ENCODE measurements at regions not wholly inside any gene's neighbourhood (a gene's known extent, or its start where the extent isn't known, plus 50 kb on each side); places are given as distances from the start of the nearest gene placed in this dataset.
"Not testable (repeated sequence)": the region's sequence is repeated elsewhere in the genome, so short reads cannot be mapped to it uniquely, and the experiment has no call there.

GRCh38 chr15:38847666-38848065 lies 283.1 kb upstream of the RASGRP1 start:
- no peak for TF ChIP-seq CTCF (IDR thresholded peaks at IDR 0.05; ENCODE audit: low read length)
- no peak for TF ChIP-seq EZH2phosphoT487 (IDR thresholded peaks at IDR 0.05; ENCODE audit: low read length)
- TF ChIP-seq EZH2 (optimal IDR thresholded peaks at IDR 0.05; ENCODE audit: low read depth, low read length) = no peak
- no peak for DNase-seq
- no peaks in the 10 kb centered on the region for H3K9me3 ChIP-seq (replicated peaks; ENCODE audit: insufficient read depth, low read length)
- H2AFZ ChIP-seq (ENCODE audit: low read length) = no peak overlapping the region
- no peaks in the 10 kb centered on the region for H3K27me3 ChIP-seq (replicated peaks; ENCODE audit: insufficient read depth, low read length)
- H4K20me1 ChIP-seq (ENCODE audit: insufficient read depth, low read length) = no peaks in the 10 kb centered on the region
- no peak overlapping the region for H3K4me3 ChIP-seq (ENCODE audit: low read length)
- H3K9me2 ChIP-seq (replicated peaks; ENCODE audit: insufficient read depth, low read length) = no peaks in the 10 kb centered on the region
- H3K9ac ChIP-seq (ENCODE audit: low read length) = no peak overlapping the region
- H3K4me2 ChIP-seq (ENCODE audit: low read depth, low read length) = no peak overlapping the region
- no peaks in the 10 kb centered on the region for H3K79me2 ChIP-seq (ENCODE audit: low read length)
- H3K27ac ChIP-seq (ENCODE audit: low read length) = no peak overlapping the region
- H3K4me1 ChIP-seq (ENCODE audit: low read length) = no peaks in the 10 kb centered on the region
- no peaks in the 10 kb centered on the region for H3K36me3 ChIP-seq (replicated peaks; ENCODE audit: insufficient read depth, low read length)
- H3F3A ChIP-seq (ENCODE audit: insufficient read depth, low read length) = no peaks in the 10 kb centered on the region

GRCh38 chr15:38849046-38849445 lies 284.4 kb upstream of the RASGRP1 start:
- Histone ChIP-seq H3F3A (ENCODE audit: insufficient read depth, low read length) (no peaks in the 10 kb centered on the region), H3K27me3 (replicated peaks; ENCODE audit: insufficient read depth, low read length) (no peaks in the 10 kb centered on the region), H2AFZ (ENCODE audit: low read length) (no peak overlapping the region), H3K4me3 (ENCODE audit: low read length) (no peak overlapping the region), H3K4me1 (ENCODE audit: low read length) (no peaks in the 10 kb centered on the region), H3K9me3 (replicated peaks; ENCODE audit: insufficient read depth, low read length) (no peaks in the 10 kb centered on the region), H4K20me1 (ENCODE audit: insufficient read depth, low read length) (no peaks in the 10 kb centered on the region), H3K9me2 (replicated peaks; ENCODE audit: insufficient read depth, low read length) (no peaks in the 10 kb centered on the region), H3K36me3 (replicated peaks; ENCODE audit: insufficient read depth, low read length) (no peaks in the 10 kb centered on the region), H3K9ac (ENCODE audit: low read length) (no peak overlapping the region), H3K27ac (ENCODE audit: low read length) (no peak overlapping the region), H3K79me2 (ENCODE audit: low read length) (no peaks in the 10 kb centered on the region), H3K4me2 (ENCODE audit: low read depth, low read length) (no peak overlapping the region)
- TF ChIP-seq EZH2 (optimal IDR thresholded peaks at IDR 0.05; ENCODE audit: low read depth, low read length) (no peak), EZH2phosphoT487 (IDR thresholded peaks at IDR 0.05; ENCODE audit: low read length) (no peak), CTCF (IDR thresholded peaks at IDR 0.05; ENCODE audit: low read length) (no peak)
- no peak for DNase-seq

- H3K9me3 ChIP-seq (replicated peaks; ENCODE audit: insufficient read depth, low read length); H3K4me2 ChIP-seq (ENCODE audit: low read depth, low read length); H3K9ac ChIP-seq (ENCODE audit: low read length); H3K27me3 ChIP-seq (replicated peaks; ENCODE audit: insufficient read depth, low read length); H4K20me1 ChIP-seq (ENCODE audit: insufficient read depth, low read length); H3K4me1 ChIP-seq (ENCODE audit: low read length); H3K4me3 ChIP-seq (ENCODE audit: low read length); H3K79me2 ChIP-seq (ENCODE audit: low read length); H3K9me2 ChIP-seq (replicated peaks; ENCODE audit: insufficient read depth, low read length); H2AFZ ChIP-seq (ENCODE audit: low read length); H3K27ac ChIP-seq (ENCODE audit: low read length); DNase-seq; H3F3A ChIP-seq (ENCODE audit: insufficient read depth, low read length); H3K36me3 ChIP-seq (replicated peaks; ENCODE audit: insufficient read depth, low read length): not testable (repeated sequence)
Measured at GRCh38 chr15:38852188-38852587, 287.6 kb upstream of the RASGRP1 start.

GRCh38 chr15:38853608-38854007 lies 289.0 kb upstream of the RASGRP1 start:
- Histone ChIP-seq H3K4me1 (ENCODE audit: low read length) (no peaks in the 10 kb centered on the region), H3K79me2 (ENCODE audit: low read length) (no peaks in the 10 kb centered on the region), H3K9me2 (replicated peaks; ENCODE audit: insufficient read depth, low read length) (no peaks in the 10 kb centered on the region), H3K4me2 (ENCODE audit: low read depth, low read length) (no peak overlapping the region), H3K9me3 (replicated peaks; ENCODE audit: insufficient read depth, low read length) (no peaks in the 10 kb centered on the region), H3K4me3 (ENCODE audit: low read length) (no peak overlapping the region), H3K27ac (ENCODE audit: low read length) (no peak overlapping the region), H2AFZ (ENCODE audit: low read length) (no peak overlapping the region), H3F3A (ENCODE audit: insufficient read depth, low read length) (no peaks in the 10 kb centered on the region), H3K27me3 (replicated peaks; ENCODE audit: insufficient read depth, low read length) (no peaks in the 10 kb centered on the region), H3K9ac (ENCODE audit: low read length) (no peak overlapping the region), H4K20me1 (ENCODE audit: insufficient read depth, low read length) (no peaks in the 10 kb centered on the region), H3K36me3 (replicated peaks; ENCODE audit: insufficient read depth, low read length) (no peaks in the 10 kb centered on the region)
- DNase-seq = peak; percentile 14
- TF ChIP-seq EZH2phosphoT487 (IDR thresholded peaks at IDR 0.05; ENCODE audit: low read length) (no peak), EZH2 (optimal IDR thresholded peaks at IDR 0.05; ENCODE audit: low read depth, low read length) (no peak), CTCF (IDR thresholded peaks at IDR 0.05; ENCODE audit: low read length) (peak; percentile 23)

Measured in MM.1S (cell line).